ENCODE measurements at regions not wholly inside any gene's neighbourhood (a gene's known extent, or its start where the extent isn't known, plus 50 kb on each side); places are given as distances from the start of the nearest gene placed in this dataset.

DNA sequence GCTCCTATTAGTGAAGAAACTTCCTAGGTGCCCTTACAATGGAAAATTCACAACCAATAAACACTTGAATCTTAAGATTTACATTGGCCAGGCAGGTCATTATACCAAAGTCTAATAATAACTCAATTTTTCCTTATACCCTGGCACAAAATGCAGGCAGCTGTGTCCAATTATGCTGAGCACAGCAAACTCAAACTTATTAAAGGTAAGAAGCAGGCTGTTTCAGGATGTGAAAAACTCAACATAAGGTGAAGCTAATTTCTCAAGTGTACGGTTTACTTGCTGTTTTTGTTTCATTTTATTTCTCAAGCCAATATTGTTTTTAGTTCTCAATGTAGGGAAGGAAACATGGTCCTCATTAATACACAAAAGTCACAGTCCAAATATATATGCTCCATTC lies 405.1 kb downstream of the KCTD16 start:
- H3K9me3 ChIP-seq (ENCODE audit: control insufficient read depth, insufficient read depth, low read length): no peaks in the 10 kb centered on the region
- no peaks in the 10 kb centered on the region for H3K27me3 ChIP-seq (ENCODE audit: control insufficient read depth, insufficient read depth, low read length)
- DNase-seq (ENCODE audit: low read depth, low spot score): no peak
- TF ChIP-seq CTCF (IDR thresholded peaks at IDR 0.05; ENCODE audit: low read depth, low read length): no peak
- no peak overlapping the region for H3K4me3 ChIP-seq (ENCODE audit: low read depth, low read length)
- CTCF ChIA-PET: no interaction called here
- no peak overlapping the region for H3K27ac ChIP-seq (ENCODE audit: low read depth, low read length)
- POLR2A ChIA-PET: no interaction called here

DNA sequence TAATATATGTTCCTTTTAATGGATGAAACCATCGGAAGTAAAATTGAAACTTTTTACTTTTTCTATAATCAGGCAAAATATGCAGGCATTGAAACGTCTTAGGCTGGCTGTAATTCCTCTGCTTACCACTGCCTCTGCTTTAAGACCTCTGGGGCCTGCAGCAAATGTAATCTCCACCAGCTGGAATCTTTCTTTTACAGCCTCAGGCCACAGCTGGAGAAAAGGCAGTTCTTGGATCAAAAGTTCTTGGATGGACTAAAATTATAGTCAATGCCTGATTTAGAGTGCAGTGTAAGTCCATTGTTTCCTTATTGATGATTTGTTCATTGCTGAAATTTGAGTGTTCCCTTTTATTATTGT lies 396.7 kb downstream of the KCTD16 start:
- ChIA-PET CTCF (no interaction called here), POLR2A (no interaction called here)
- no peak overlapping the region for H3K27ac ChIP-seq (ENCODE audit: low read depth, low read length)
- no peak overlapping the region for H3K4me3 ChIP-seq (ENCODE audit: low read depth, low read length)
- H3K27me3 ChIP-seq (ENCODE audit: control insufficient read depth, insufficient read depth, low read length): no peaks in the 10 kb centered on the region
- peak; percentile 36; the same call in 1 of the 2 replicates for TF ChIP-seq CTCF (IDR thresholded peaks at IDR 0.05; ENCODE audit: low read depth, low read length)
- no peak for DNase-seq (ENCODE audit: low read depth, low spot score)
- no peaks in the 10 kb centered on the region for H3K9me3 ChIP-seq (ENCODE audit: control insufficient read depth, insufficient read depth, low read length)

GRCh38 chr5:144566747-144567420 lies 396.2 kb downstream of the KCTD16 start:
- ChIA-PET POLR2A (no interaction called here), CTCF (no interaction called here)
- H3K27ac ChIP-seq (ENCODE audit: low read depth, low read length): no peak overlapping the region
- H3K4me3 ChIP-seq (ENCODE audit: low read depth, low read length): no peak overlapping the region
- no peak for DNase-seq (ENCODE audit: low read depth, low spot score)
- H3K9me3 ChIP-seq (ENCODE audit: control insufficient read depth, insufficient read depth, low read length): no peaks in the 10 kb centered on the region
- TF ChIP-seq CTCF (IDR thresholded peaks at IDR 0.05; ENCODE audit: low read depth, low read length): no peak
- no peaks in the 10 kb centered on the region for H3K27me3 ChIP-seq (ENCODE audit: control insufficient read depth, insufficient read depth, low read length)

GRCh38 chr5:144549580-144549979 lies 378.9 kb downstream of the KCTD16 start:
- TF ChIP-seq CTCF (IDR thresholded peaks at IDR 0.05; ENCODE audit: low read depth, low read length): no peak
- DNase-seq (ENCODE audit: low read depth, low spot score): peak; percentile 24
- no peaks in the 10 kb centered on the region for H3K27me3 ChIP-seq (ENCODE audit: control insufficient read depth, insufficient read depth, low read length)

DNA sequence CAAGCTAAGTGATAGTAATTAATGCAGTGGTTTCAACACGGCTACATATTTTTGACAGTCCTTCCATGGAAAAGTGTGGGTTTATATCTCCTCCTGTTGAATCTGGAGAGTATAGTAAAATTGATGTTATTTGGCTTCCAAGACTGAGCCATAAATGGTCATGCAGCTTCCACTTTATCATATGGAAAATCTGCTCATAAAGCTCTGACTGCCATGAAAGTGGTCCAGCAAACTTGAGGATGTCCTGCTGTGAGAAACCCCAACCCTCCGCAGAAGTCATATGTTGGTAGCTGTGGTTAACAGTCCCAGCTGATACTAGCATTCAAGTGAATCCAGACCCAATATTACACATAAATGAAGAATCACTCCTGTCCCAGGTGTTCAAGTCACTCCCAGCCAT lies 378.3 kb downstream of the KCTD16 start:
- H3K27me3 ChIP-seq (ENCODE audit: control insufficient read depth, insufficient read depth, low read length): no peaks in the 10 kb centered on the region
- no peak for DNase-seq (ENCODE audit: low read depth, low spot score)
- no peaks in the 10 kb centered on the region for H3K9me3 ChIP-seq (ENCODE audit: control insufficient read depth, insufficient read depth, low read length)
- ChIA-PET CTCF (no interaction called here), POLR2A (no interaction called here)
- no peak overlapping the region for H3K4me3 ChIP-seq (ENCODE audit: low read depth, low read length)
- no peak overlapping the region for H3K27ac ChIP-seq (ENCODE audit: low read depth, low read length)
- no peak for TF ChIP-seq CTCF (IDR thresholded peaks at IDR 0.05; ENCODE audit: low read depth, low read length)

More at GRCh38 chr5:144549580-144549979, 378.9 kb downstream of the KCTD16 start:
- POLR2A ChIA-PET: no interaction called here
- Histone ChIP-seq H3K9me3 (ENCODE audit: control insufficient read depth, insufficient read depth, low read length) (no peaks in the 10 kb centered on the region), H3K27ac (ENCODE audit: low read depth, low read length) (no peak overlapping the region), H3K4me3 (ENCODE audit: low read depth, low read length) (no peak overlapping the region)
- CTCF ChIA-PET: no interaction called here

Measured in AG04450 (cell line).